HL-60/S4 treated with phorbol 12-myristate 13-acetate at 8.2 ng/mL for 4 days and 3 days (cell line): ENCODE measurements at regions not wholly inside any gene's neighbourhood (a gene's known extent, or its start where the extent isn't known, plus 50 kb on each side); places are given as distances from the start of the nearest gene placed in this dataset.

ENCODE experiments used
- in situ Hi-C: fragments of 300-500 bp; cut with MboI; formaldehyde crosslinking; loops from 2 replicates; pipeline ENCODE4 v1.15.0; 2022; ENCODE audit warnings: low sequenced_read_pairs

- in situ Hi-C loops, result loop anchor here (10.0 kb wide), 1 partner anchor 165 kb away; no protein-coding TSS in a partner anchor
Observed at GRCh38 chr7:50209461-50210135, 94.9 kb upstream of the IKZF1 start.

- in situ Hi-C loops, result loop anchor here (10.0 kb wide), 1 partner anchor 166 kb away; no protein-coding TSS in a partner anchor
Observed at GRCh38 chr7:50208378-50208982, 96.0 kb upstream of the IKZF1 start.

- in situ Hi-C loops, result loop anchor here (10.0 kb wide), 1 partner anchor 167 kb away; no protein-coding TSS in a partner anchor
Observed at GRCh38 chr7:50207686-50208255, 96.7 kb upstream of the IKZF1 start.

GRCh38 chr7:50207251-50207564 is 97.3 kb upstream of the IKZF1 start:
- in situ Hi-C loops, result loop anchor here (10.0 kb wide), 1 partner anchor 168 kb away; no protein-coding TSS in a partner anchor

GRCh38 chr7:50206453-50207250 is 97.9 kb upstream of the IKZF1 start:
- in situ Hi-C loops, result loop anchor here (10.0 kb wide), 1 partner anchor 168 kb away; no protein-coding TSS in a partner anchor

GRCh38 chr7:50205011-50205410 is 99.5 kb upstream of the IKZF1 start:
- in situ Hi-C loops, result loop anchor here (10.0 kb wide), 1 partner anchor 170 kb away; no protein-coding TSS in a partner anchor

- in situ Hi-C loops, result loop anchor here (10.0 kb wide), 1 partner anchor 170 kb away; no protein-coding TSS in a partner anchor
Observed at GRCh38 chr7:50204581-50204980, 99.9 kb upstream of the IKZF1 start.

GRCh38 chr7:50203521-50203920 is 101.0 kb upstream of the IKZF1 start:
- in situ Hi-C loops, result loop anchor here (10.0 kb wide), 1 partner anchor 171 kb away; no protein-coding TSS in a partner anchor

GRCh38 chr7:50202052-50202555 is 102.4 kb upstream of the IKZF1 start:
- in situ Hi-C loops, result loop anchor here (10.0 kb wide), 1 partner anchor 173 kb away; no protein-coding TSS in a partner anchor

GRCh38 chr7:50199824-50200223 is 104.7 kb upstream of the IKZF1 start:
- in situ Hi-C loops, result loop anchor here (10.0 kb wide), 1 partner anchor 175 kb away; no protein-coding TSS in a partner anchor

- in situ Hi-C loops, result no loop called here
Observed at GRCh38 chr7:50197549-50197948, 104.5 kb upstream of the ZPBP start.

- in situ Hi-C loops, result no loop called here
Observed at GRCh38 chr7:50196719-50197118, 103.7 kb upstream of the ZPBP start.

- in situ Hi-C loops, result no loop called here
Observed at GRCh38 chr7:50190776-50191175, 97.7 kb upstream of the ZPBP start.

GRCh38 chr7:50189371-50189770 is 96.3 kb upstream of the ZPBP start:
- in situ Hi-C loops, result no loop called here

- in situ Hi-C loops, result no loop called here
Observed at GRCh38 chr7:50185951-50186682, 93.1 kb upstream of the ZPBP start.

- in situ Hi-C loops, result no loop called here
Observed at GRCh38 chr7:50185208-50185607, 92.2 kb upstream of the ZPBP start.

GRCh38 chr7:50184271-50184990 is 91.4 kb upstream of the ZPBP start:
- in situ Hi-C loops, result no loop called here

- in situ Hi-C loops, result no loop called here
Observed at GRCh38 chr7:50182759-50183158, 89.7 kb upstream of the ZPBP start.

- in situ Hi-C loops, result no loop called here
Observed at GRCh38 chr7:50181081-50181480, 88.0 kb upstream of the ZPBP start.
